ENCODE measurements at regions not wholly inside any gene's neighbourhood (a gene's known extent, or its start where the extent isn't known, plus 50 kb on each side); places are given as distances from the start of the nearest gene placed in this dataset.
"Not testable (repeated sequence)": the region's sequence is repeated elsewhere in the genome, so short reads cannot be mapped to it uniquely, and the experiment has no call there.

DNA sequence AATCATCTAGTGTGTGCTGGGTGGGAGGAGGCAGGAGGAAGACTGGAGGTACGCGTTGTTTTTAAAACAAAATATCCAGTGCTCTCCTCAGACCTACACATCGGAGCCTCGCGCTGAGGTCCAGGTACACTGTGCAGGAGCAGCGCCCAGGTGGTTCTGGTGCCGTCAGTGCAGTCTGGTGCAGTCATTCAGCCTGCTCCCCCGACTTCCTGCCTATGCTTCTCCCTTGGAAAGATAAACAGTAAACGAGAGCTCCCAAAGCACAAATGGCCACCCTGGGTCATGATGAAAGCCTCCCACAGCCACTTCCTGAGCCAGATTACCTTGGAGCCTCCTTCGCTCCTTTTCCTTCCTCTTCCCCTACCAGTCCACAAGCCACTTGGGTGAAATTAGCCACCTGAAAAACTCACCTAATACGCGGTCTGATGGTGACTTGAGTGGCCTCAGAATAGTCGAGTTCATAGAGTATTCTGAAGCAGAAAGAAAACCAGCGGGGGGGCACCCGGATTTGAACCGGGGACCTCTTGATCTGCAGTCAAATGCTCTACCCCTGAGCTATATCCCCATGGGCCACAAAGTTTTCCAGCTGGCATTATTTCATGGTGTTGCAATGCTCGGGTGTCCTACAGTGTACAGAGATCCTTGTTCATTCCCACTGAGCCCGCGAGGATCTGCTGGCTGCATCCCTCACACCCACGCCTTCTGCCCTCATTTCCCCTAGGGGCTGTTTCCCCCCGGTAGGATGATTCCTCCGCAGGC, 82.5 kb downstream of the ZNF467 start:
- no peak overlapping the region for H3K4me3 ChIP-seq (ENCODE audit: low read length)
- no peak for TF ChIP-seq ZNF274 (IDR thresholded peaks at IDR 0.05; ENCODE audit: low read depth, low read length)

DNA sequence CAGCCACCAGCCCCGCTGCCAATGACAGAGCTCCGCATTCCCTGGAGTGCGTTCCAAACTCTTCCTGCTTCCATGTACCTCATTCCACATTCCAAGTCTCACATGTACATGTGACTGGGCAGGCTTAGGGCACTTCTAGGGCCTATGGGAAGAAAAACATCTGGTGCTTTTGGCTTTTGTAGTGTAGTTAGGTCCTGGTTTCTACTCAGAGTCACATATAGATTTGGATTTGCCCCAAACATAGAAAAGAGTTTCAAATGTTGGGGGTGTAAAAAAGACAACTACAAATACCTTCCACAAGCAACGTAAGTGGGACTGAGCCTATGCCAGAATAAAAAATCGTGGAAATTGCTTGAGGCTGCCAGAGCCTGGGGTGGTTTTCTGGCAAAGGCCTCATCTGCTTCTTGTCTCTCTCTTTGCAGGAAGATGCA, 84.1 kb downstream of the ZNF467 start:
- no peak overlapping the region for H3K4me3 ChIP-seq (ENCODE audit: low read length)
- no peak for TF ChIP-seq ZNF274 (IDR thresholded peaks at IDR 0.05; ENCODE audit: low read depth, low read length)

DNA sequence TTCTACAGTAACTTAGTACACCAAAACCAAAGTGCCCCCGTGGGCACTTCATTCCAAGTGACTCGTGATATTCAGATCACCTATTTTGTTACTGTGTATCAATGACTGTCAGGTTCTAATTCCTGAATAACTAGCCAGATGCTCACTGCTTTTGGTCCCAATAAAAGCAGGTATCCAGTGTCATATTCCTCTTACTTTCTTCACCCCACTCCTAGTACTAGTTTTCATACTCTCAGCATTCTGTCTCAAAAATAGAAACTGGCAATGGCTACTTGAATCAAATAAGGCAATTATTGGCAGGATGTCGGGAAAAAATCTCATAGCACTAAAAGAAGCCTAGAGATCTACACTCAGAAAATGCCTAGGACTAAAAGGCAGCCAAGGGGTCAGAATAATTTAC, 84.6 kb downstream of the ZNF467 start:
- no peak for TF ChIP-seq ZNF274 (IDR thresholded peaks at IDR 0.05; ENCODE audit: low read depth, low read length)
- no peak overlapping the region for H3K4me3 ChIP-seq (ENCODE audit: low read length)

DNA sequence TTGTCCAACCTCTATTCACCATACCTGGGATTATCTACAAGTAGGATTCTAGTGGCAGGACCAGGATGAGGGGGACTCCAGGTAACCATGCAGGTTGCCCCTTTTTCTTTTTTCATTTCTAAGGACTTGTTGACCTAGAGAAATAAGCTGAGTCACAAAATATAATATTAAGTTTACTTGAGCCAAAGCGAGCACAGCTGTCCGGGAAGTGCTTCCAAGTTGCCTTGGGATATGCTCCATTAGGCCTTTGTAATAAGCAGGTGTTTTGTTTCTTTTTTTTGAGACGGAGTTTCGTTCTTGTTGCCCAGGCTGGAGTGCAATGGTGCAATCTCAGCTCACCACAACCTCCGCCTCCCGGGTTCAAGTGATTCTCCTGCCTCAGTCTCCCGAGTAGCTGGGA, 85.6 kb downstream of the ZNF467 start:
- H3K4me3 ChIP-seq (ENCODE audit: low read length), result not testable (repeated sequence)

DNA sequence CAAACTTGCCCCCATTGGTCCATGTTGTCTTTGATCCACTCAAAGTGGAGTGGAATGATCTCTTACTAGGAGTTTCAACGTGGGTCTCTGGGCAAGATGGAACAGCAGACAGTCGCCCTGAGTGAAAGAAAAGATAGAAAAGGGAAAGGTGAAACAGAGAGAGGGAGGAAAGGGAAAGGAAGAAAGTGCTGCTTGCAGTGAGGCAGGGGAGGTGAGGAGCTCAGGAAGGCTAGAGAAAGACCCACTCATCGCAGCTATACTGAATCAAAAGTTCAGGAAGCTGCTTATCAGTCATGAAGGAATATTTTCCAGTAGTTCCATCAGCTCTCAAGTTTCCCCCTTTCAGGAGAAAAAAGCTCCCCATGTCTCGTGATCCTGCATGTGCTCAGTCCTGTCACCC, 86.9 kb downstream of the ZNF467 start:
- TF ChIP-seq ZNF274 (IDR thresholded peaks at IDR 0.05; ENCODE audit: low read depth, low read length), result no peak
- no peak overlapping the region for H3K4me3 ChIP-seq (ENCODE audit: low read length)

DNA sequence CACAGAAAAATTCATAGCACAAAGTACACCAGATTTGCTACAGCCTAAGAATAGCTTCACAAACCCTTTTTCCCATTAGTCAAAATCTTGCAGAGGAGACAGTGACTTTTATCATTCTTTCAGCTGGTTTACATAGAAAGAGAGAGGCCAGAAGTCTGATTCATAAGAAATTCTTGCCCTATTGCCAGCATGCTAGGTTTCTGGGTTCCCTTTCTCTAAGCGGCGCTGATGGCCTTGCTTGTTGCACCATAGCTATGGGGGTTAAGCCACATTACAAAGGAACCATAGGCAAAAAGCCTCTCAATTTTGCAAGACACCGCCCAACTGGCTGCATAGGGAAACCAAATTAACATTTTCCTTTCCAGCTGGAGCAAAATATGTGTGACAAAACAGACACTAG, 87.4 kb downstream of the ZNF467 start:
- TF ChIP-seq ZNF274 (IDR thresholded peaks at IDR 0.05; ENCODE audit: low read depth, low read length), result no peak
- no peak overlapping the region for H3K4me3 ChIP-seq (ENCODE audit: low read length)

DNA sequence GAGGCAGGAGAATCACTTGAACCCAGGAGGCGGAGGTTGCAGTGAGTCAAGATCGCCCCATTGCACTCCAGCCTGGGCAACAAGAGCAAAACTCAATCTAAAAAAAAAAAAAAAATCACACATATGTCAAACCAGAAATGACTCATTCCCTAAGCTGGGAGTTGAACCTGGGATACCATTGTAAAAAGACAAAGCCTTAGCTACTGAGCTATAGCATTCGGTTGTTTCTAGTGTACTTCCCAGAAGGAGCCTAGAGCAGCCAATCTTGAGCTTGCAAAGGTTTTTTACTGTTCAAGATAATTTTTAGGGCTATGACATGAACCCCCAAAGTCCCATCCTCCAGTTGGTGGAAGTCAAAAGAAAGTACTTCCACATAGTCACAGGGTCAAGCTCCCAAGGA, 87.9 kb downstream of the ZNF467 start:
- no peak overlapping the region for H3K4me3 ChIP-seq (ENCODE audit: low read length)
- no peak for TF ChIP-seq ZNF274 (IDR thresholded peaks at IDR 0.05; ENCODE audit: low read depth, low read length)

DNA sequence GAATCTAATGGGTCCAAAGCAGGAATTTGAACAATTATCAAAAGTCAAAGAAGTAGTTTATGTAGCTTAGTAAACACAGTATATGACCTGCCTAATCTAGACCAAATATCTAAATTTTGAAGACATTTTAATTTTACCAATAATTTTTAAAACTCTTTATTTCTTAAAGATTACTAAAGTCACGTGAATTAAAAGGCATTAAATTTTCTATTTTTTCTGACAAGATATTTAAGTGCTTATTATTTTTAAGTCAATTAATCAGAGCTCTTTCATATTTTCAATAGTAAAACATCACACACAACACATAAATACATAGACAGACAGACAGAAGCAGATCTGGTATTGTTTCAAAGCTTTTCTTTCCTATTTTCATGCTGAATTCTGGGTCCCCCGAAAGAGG, 89.5 kb downstream of the ZNF467 start:
- TF ChIP-seq ZNF274 (IDR thresholded peaks at IDR 0.05; ENCODE audit: low read depth, low read length), result no peak
- no peak overlapping the region for H3K4me3 ChIP-seq (ENCODE audit: low read length)

DNA sequence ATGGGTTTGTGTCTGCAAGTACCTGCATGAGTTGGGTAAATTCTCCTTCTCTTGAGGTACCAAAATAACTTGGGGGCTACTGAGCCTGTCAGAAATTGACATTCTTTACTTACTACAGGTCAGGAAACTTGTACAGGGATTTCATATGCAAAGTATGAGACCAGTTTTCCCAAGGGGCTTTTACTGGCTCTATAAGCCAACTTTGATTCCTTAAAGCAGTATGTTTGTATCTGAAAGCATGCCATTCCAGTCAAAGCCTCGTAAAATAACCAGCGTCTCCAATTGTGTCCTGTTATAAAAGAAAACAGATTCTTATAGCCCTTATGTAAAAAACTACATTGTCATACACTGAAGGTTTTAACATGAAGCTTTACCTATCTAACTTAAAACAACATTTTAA, 90.2 kb downstream of the ZNF467 start:
- TF ChIP-seq ZNF274 (IDR thresholded peaks at IDR 0.05; ENCODE audit: low read depth, low read length), result no peak
- no peak overlapping the region for H3K4me3 ChIP-seq (ENCODE audit: low read length)

DNA sequence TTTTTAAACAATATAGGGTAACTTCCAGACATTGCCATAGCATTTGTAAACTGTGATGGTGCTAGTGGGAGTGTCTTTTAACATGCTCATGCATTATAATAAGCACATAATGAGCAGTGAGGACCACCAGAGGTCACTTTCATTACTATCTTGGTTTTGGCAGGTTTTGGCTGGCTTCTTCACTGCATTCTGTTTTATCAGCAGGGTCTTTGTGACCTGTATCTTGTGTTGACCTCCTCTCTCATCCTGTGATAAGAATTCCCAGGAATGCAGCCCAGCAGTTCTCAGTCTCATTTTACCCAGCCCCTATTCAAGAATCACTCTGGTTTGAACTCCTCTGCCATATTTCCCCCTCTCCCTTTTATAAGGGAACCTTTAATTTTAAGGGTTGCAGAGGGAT, 91.3 kb downstream of the ZNF467 start:
- H3K4me3 ChIP-seq (ENCODE audit: low read length), result no peak overlapping the region
- no peak for TF ChIP-seq ZNF274 (IDR thresholded peaks at IDR 0.05; ENCODE audit: low read depth, low read length)

DNA sequence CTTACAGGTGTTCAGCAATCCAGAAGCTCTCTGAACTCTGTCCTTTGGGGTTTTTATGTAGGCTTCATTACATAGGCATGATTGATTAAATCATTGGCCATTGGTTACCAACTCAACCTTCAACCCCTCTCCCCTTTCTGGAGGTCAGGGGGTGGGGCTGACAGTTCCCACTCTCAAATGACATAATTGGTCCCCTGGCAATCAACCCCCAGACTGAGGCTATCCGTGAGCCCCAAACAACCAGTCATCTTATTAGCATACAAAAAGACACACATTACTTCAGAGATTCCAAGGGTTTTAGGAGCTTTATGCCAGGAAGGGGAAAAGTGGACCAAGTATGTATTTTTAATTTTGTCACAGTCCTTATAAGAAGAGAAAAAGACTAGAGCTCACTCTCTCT, 92.1 kb downstream of the ZNF467 start:
- no peak overlapping the region for H3K4me3 ChIP-seq (ENCODE audit: low read length)
- no peak for TF ChIP-seq ZNF274 (IDR thresholded peaks at IDR 0.05; ENCODE audit: low read depth, low read length)

DNA sequence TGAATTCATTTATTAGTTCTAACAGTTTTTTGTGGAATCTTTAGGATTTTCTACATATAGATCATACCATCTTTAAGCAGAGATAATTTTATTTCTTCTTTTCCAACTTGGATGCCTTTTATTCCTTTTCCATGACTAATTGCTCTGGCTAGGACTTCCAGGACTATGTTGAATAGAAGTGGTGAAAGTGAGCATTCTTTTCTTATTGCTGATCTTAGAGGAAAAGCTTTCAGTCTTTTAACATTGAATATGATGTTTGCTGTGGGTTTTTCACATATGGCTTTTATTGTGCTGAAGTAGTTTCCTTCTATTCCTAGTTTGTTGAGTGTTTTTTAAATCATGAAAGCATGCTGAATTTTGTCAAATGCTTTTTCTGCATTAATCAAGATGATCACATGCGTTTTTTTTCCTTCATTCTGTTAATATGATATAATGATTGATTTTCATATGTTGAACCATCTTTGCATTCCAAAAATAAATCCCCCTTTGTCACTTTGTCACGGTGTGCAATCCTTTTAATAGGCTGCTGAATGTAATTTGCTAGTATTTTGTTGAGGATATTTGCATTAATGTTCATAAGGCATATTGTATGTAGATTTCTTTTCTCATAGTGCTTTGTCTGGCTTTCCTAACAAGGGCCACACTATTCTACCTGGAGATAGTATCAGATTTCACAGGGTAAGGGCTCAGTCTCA, 92.9 kb downstream of the ZNF467 start:
- no peak for TF ChIP-seq ZNF274 (IDR thresholded peaks at IDR 0.05; ENCODE audit: low read depth, low read length)
- H3K4me3 ChIP-seq (ENCODE audit: low read length), result no peak overlapping the region

DNA sequence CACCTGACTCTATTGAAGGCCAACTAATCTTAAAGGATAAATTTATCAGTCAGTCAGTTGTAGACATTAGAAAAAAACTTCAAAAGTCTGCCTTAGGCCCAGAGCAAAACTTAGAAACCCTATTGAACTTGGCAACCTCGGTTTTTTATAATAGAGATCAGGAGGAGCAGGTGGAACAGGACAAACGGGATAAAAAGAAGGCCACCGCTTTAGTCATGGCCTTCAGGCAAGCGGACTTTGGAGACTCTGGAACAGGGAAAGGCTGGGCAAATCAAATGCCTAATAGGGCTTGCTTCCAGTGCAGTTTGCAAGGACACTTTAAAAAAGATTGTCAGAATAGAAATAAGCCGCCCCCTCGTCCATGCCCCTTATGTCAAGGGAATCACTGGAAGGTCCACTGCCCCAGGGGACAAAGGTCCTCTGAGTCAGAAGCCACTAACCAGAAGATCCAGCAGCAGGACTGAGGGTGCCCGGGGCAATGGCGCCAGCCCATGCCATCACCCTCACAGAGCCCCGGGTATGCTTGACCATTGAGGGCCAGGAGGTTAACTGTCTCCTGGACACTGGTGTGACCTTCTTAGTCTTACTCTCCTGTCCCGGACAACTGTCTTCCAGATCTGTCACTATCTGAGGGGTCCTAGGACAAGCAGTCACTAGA, 98.5 kb downstream of the ZNF467 start:
- not testable (repeated sequence) for H3K4me3 ChIP-seq (ENCODE audit: low read length)

DNA sequence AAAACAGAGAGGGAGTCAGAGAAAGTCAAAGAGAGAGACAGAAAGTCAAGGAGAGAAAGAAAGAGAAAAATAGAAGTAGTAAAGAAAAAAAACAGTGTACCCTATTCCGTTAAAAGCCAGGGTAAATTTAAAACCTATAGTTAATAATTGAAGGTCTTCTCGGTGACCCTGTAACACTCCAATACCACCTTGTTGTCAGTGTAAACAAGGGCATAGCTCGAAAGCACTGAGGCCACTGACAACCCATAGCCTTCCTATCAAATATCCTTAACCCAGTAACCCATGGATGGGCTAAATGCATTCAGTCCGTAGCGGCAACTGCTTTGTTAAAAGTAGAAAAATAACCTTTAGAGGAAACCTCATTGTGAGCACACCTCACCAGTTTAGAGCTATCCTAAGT, 100.4 kb downstream of the ZNF467 start:
- H3K4me3 ChIP-seq (ENCODE audit: low read length), result no peak overlapping the region
- TF ChIP-seq ZNF274 (IDR thresholded peaks at IDR 0.05; ENCODE audit: low read depth, low read length), result no peak

DNA sequence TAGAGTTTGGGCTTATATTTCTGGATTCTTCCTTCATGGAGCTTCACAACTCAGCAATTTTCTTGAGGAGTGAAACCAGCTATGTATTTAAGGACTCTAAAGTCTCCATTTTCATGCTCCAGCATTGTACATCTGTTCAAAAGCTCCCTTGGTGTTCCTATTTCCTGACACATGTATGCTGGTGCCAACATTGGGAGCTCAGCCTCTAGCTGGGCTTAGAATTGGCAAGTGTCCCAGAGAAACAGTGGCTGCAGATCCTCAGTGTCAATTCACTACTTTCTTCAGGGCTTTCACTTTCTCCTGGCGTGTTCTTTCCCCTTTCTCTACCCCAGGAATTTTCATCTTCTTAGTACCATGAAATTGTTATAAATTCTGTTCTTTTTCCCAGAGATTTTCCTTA, 103.1 kb downstream of the ZNF467 start:
- no peak for TF ChIP-seq ZNF274 (IDR thresholded peaks at IDR 0.05; ENCODE audit: low read depth, low read length)
- no peak overlapping the region for H3K4me3 ChIP-seq (ENCODE audit: low read length)

All from GM08714 (cell line).